ENCODE measurements at regions not wholly inside any gene's neighbourhood (a gene's known extent, or its start where the extent isn't known, plus 50 kb on each side); places are given as distances from the start of the nearest gene placed in this dataset.
A peak's percentile ranks its signal among the peaks of the same experiment; 100 is the strongest.

DNA sequence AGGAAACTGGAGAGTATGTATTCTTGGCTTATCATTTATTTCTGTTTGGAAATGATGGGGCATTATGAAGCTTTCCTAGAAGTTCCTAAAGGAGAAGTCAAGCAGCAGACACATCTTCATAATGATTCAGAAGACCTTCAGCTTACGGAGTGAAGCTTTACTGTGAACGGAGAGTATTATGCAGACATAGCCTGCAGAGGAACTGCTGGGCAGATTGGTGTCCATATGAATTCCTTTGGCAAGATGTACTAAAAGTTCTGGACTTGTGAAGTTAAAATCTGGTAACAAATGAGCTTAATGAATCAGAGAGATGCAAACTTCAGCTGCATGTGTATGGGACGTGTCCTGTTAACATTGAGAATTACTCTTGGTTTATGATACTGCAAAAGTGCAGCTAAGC, 60.1 kb downstream of the NABP1 start:
- DNase-seq, result no peak

DNA sequence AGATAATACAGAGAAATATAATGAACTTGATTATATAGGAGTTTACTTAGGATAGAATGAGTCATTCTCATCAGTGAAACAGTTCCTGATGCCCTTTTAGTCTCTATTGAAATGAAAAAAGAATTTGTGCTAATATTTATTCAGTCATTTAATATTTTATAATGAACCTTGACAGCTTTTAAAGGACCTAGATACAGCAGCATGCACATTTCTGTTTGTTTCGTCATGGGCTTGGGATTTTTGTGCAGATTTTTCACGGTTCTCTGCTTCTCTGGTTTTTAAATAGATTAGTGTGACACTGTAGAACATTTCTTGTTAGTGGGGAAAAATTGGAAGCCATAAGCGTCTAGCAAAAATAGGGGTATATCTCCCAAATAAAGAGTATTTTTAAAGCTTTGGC, 60.7 kb downstream of the NABP1 start:
- DNase-seq, result no peak

DNA sequence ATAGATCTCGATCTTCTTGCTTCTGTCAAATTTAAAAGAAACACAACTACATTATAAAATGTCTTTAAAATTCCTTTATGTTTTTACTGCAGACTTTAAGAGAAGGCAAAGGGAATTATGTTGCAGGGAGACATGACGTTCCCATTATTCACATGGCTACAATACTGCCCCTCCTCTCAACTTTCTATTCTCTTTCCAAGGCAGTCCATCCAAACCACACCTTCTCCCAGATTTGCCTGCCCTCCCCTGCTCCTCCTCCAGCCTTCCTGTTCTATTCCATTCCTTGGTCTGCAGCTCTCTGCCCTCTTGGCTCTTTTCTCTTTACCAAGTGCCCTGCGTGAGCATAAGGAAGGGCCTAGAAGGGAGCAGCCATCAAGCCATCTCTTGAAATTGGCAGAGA, 61.3 kb downstream of the NABP1 start:
- no peak for DNase-seq

DNA sequence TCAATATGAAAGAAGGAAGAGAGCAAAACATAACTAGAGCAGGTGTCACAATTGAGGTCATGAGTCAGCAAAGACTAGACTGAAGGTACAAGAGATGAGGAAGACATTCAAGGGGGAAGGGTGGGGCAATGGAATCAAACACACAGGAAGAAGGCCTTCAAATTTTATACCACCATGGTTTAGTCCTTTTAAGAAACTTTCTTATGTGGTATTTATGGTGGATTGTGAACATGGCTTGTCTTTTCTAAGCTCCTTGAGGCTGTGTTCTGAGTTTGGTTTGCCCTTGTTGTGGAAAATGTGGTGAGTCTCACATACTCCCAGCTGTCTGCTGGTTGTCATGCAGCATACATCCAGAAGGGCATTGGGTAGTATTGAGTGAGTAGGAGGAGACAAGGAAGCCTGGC, 62.1 kb downstream of the NABP1 start:
- peak; percentile 25 for DNase-seq

DNA sequence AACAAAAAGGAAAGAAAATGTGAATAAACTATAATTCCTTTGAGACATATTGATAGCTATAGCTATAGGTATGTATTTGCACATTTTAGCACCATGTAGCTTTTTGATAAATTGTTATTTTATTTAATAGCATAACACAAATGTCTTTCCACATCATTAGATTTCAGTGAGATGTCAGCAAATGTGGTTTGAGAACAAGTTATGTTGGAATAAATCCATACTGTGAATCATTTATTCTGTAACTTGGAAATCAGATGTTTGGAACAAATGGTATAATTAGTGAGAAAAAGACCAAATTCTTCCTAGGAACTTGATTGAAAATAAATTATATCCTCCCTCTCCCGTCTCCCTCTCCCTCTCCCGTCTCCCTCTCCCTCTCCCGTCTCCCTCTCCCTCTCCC, 62.8 kb downstream of the NABP1 start:
- DNase-seq, result no peak

DNA sequence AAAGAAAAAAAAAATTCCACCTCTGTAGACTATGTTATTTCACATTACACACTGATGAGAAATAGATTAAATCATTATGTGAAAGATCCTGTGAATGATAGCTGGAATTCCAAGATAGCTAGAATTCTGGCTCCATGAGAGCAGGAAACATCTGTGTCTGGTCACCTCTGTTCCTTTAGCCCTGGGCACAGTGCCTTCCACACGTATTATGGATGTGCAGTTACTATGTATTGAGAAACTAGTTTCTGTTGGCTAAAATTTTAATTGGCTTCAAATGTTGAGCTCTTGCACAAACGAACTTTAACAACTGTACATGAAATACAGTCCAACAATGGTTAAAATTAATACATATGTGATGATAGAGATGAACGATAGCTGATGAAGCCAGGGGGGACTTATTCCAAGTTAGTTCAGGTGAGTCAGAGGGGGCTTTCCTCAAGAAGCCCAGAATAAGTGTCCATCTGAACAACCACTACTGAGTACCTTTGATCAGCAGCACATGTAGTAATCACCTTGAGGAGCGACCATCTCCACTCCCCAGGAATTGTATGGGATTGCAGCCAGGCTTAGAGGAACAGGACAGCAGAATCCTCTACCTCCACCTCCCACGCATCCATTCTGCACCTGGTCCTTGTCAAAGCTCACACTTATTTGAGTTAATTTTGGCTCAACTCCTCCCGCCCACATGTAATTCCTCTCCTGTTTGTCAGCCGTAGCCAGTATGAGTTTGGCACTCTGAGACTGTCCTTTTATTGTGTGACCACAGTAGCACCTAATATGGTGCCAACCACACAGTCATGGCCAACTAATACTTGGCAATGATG, 68.6 kb downstream of the NABP1 start:
- no peak for DNase-seq

DNA sequence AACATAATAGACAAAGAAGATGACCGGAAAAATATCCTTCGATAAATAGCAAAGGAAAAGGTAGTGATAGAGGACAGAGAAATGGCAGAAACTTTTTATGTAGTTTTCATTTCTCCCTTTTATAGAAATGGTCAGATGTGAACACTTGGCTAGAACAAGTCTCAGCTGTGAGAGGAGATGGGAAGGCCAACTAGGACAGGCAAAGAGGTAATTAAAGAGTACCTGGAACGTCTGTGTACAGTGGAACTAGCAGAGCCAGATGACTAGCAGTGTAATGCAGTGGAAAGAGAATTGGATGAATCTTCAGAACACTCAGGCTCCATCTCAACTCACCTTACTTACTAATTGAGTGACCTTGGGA, 69.2 kb downstream of the NABP1 start:
- no peak for DNase-seq

DNA sequence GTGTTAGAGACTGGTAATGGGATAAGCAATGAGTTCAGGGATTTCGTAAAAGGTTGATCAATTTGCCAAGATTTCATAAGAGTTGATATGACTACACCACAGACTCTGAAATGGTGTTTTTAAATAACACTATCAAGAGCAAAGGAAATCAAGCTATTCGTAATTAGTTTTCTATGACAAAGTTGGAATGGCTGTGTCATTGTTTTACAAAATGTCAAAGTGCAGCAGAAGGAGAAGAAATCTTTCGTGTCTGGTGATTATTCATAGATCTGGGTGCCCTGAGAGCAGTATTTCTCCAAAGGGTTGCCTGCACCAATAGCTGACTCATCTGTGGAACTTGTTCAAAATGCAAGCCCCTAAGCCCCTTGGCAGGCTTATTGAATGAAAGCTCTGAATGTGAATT, 70.1 kb downstream of the NABP1 start:
- no peak for DNase-seq

DNA sequence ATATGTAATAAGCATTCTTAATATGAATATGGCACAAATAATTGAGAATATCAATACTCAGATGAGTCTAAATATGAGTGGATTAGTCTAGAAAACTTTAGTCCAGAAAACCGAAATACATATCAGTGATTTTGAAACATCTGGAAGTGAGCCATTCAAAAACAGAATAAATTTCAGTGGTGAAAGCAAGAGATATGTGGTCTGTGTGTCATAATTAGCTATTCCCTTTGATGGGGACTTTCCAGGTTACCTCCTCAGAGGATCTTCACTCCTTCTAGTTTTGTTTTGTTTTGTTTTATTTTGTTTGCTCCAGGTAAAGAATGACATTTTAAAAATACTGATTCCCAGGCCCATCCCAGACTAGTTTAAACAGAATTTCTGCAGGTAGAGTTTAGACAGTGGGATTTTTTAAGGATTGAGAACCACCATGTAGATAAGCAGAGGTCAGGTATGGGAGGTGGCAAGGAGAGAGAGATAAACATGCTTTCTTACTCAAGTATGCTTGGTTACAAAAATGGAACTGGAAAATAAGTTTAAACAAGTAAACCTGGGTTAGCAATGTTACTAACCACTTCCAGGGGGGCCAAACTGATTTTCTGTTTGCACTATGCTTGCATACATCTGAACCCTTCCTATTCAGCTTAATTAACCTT, 70.7 kb downstream of the NABP1 start:
- DNase-seq, result no peak

DNA sequence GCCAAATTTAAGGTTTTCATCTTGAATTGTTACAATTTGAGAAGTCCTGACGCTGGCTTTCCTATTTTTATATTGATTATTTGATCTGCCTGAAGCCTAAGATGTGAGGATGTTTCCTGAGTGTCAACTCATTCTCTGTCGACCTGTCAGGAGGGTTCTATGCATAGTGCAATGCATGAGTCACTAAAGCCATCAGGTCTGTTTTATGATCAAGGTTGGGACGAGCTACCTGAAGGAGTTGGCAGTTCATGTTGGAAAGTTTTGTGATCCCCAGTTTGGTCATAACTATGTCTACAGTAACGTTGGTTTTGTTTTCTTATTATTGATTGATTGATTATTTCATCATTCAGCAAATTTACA, 71.2 kb downstream of the NABP1 start:
- DNase-seq, result no peak

DNA sequence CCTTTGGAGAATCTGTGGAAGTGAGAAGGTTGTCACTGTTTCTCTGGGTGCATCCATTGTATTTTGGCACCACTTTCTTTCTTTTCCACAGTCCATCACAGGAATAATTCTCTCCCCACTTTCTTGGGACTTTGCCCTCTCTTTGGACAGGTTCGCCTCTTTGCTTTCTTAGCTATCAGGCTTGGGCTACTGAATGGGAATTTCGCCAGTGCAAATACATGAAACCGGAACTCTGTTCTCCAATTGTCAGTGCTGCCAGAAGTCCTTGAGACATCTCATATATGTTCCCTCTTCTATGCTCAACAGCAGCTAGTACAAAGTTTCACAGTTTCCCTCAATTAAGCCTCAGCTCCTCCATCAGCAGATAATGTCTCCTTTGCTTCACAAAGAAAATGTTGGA, 76.2 kb downstream of the NABP1 start:
- DNase-seq, result no peak

DNA sequence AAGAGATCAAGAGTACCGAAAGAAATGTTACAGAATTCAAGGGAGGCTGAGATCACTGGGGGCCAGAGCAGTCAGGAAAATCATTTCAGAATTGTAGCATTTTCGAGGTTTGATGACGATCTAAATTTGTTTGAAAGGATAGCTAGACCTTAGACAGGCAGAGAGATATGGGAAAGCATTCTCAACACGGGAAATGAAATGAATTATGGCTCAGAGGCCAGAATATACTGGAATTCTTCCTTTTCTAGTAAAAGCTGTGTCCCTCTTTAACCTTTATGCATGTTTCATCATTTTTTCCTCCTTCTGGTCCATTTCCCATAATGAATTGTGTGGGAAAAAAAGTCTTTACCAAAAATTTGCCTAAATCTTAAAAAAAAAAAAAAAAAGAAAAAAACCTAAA, 78.8 kb downstream of the NABP1 start:
- DNase-seq, result no peak

DNA sequence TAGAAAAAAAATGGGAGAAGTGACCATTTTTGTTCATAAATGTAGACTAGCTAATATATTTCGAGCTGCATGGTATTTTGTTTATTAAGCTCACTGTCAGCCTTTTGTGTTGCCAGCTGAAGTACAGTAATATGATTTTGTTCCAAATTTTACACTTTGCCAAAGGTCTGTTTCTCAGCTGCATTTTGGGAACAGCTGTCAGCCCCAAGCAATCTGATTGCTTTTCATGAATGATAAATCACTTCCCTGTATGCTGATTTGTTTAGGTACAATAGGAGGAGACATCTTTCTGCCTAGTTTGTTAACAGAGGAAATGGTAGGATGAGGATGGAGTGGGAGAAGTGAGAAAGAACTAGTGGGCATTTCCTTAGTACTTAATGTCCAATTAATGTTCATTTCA, 79.3 kb downstream of the NABP1 start:
- DNase-seq, result no peak

DNA sequence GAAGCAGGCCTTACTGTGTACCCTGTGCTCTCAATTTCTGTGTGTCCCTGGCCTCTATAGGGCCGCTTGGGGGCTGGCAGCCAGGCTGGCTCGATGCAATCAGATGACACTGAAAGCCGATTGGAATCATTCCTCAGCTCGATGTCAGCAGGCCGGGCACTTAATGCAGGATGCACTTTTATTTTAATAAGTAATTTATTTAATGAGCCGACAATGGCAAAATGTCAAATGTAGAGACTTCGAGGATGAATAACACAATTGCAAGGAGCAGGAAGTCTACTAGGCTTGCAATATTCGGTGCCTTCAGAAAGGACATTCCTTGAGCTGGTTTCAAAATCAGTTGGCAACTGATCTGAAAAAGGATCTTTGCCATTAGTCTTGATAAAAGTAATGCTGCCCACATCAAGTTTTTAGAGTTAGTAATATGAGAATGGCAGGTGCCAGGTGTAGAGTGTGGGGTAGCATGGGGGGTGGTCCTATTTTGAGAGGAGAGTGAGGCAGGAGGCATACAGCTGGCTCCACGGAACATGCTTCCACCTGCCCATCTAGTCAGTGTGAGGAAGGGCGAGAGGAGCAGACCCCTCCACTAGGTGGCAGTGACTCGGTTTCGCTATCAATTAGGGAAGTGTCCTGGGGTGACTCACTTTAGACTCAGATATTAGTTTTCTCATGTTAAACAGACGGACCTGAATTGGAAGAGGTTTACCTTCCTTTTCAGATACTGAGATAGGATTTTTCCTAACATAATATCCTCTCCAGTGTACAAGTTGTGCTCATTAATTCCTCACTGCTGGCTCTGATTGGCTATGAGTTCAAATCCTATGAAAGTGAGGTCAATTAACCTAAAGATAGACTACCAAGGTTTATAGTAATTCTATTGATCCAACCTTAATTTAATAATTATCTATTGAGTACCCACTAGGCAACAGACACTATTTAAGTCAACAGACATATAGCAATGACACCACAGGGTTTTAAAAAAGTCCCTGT, 80.9 kb downstream of the NABP1 start:
- DNase-seq, result peak; percentile 19

DNA sequence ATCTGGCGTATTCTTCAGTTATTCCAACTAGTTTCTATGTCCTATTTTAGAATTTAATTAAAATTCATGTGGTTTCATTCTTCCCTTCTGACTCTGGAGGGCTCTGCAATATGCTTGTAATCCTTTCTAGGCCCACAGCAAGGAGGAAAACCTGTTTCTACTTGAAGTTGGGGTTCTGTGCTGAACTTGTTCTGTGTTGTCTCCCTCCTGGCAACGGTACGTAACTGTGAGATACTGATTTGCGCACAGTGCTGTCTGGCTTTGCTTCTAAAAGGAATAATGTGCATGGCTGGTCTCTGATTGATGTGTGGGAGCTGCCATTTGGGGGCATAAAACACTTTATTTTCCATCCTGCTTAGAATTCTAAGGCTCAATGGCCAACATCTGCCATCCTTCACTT, 81.7 kb downstream of the NABP1 start:
- DNase-seq, result no peak

DNA sequence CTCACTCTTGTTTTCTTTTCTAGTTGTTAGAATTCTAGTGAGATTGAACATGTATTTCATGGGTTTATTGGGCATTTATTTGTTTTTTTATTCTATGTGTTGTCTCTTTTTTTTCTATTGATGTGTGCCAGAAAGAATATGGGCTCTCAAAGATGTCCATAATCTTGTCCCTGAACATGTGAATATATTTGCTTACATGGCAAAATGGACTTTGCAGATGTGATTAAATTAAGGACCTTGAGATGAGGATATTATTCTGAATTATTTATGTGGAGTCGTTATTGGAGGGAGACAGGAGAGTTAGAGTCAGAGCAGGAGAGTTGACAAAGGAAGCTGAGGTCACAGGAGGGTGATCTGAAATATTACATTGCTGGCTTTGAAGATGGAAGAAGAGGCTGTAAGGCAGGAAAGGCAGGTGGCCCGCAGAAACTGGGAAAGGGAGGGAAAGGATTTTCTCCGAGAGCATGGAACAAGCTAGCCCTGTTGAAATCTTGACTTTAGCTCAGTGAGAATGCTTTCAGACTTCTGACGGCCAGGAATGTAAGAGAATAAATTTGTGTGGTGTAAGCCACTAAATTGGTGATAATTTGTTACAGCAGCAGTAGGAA, 82.8 kb downstream of the NABP1 start:
- DNase-seq, result no peak

DNA sequence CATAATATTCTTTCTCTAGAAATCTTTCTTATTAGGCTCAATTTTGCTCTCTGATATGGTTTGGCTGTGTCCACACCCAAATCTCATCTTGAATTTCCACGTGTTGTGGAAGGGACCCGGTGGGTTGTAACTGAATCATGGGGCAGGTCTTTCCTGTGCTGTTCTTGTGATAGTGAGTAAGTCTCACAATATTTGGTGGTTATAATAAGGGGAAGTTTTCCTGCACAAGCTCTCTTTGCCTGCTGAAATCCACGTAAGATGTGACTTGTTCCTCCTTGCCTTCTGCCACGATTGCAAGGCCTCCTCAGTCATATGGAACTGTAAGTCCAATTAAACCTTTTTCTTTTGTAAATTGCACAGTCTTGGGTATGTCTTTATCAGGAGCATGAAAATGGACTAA, 73.8 kb downstream of the CAVIN2 start:
- no peak for DNase-seq

DNA sequence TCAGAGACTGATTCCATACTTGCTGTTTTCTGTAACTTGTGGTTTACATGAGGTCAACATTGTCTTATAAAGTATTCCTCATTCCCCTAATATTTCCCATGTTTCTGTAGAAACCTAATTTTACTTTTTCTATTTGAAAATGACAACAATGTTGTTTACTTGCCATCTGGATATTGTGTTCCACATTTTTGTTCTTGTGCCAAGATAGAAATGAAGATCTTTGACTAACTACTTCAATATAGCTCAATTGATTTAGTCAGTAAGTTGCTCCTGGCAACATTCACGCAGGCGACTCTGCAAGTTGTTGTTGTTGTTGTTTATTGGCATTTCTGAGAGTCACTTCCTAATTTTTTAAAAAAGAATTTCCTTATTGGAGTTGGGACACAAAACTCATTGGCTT, 69.5 kb downstream of the CAVIN2 start:
- no peak for DNase-seq

DNA sequence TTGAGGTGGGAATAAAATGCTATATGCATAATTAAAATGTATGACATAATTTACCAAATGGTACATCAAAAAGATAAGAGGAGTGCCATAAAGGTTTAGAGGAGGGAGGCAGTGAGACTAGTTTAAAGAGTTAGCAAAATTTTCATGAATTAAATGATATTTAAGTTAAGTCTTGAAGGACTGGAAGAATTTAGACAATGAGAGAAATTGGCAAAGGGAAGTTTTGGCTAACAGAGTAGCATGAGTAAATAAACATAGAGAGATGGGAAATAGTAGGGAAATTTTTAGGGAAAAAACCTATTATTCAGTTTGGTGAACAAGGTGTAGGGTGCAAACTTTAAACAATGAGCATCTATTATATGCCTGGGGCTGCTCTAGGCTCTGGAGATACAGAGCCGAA, 68.8 kb downstream of the CAVIN2 start:
- DNase-seq, result no peak

DNA sequence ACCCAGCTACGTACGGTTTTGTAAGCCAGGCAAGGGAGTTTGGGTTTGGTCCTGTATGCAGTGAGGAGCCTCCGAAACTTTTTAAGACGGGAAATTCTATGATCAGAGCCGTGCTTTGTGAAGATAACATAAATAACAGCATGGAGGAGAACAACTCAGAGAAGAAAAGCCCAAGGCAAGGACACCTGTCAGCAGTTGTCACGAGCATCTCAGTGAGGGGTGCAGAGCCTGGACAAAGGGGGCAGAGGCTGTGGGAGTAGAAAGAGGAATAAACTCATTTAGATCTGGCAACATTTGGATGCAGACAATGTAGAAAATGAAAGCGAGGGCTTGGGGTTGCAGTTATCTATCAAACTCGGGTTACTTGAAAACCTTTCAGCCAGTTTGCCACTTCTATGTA, 64.5 kb downstream of the CAVIN2 start:
- no peak for DNase-seq

DNA sequence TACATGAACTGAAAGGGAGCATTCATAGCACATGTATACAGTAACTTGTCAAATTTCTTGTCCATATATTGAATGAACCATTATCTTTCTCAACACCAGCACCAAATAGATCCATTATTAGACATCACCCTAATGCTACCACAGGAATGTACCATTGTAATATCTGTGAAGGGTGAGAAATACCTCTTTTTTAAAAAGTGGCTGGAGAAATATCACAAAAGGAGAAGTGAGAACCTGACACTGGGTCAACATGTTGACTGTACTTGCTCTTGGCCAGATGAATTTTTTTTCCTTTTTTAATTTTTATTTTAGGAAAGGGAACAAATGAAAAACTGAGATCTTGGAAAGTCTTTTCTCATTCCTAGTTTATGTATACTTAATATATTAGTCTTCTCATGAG, 63.5 kb downstream of the CAVIN2 start:
- no peak for DNase-seq

Measured in NK-92 treated with Interleukin-12 subunit alpha and Interleukin-12 subunit beta, amount 100 ng/mL, for 24 hours (cell line).